Activated CD8-positive, alpha-beta memory T cell treated with anti-CD3 and anti-CD28 coated beads, Interleukin-2, amount 10 ng/mL, durations not matched to agents 7 days and 5 days (primary cell): ENCODE measurements at regions not wholly inside any gene's neighbourhood (a gene's known extent, or its start where the extent isn't known, plus 50 kb on each side); places are given as distances from the start of the nearest gene placed in this dataset.

Experiments used
- ATAC-seq: fragments of 150-1000 bp; cut with Tn5 transposase; one replicate; pipeline ENCODE4 v1.10.0; 2021; ENCODE audit warnings: moderate library complexity
- CTCF ChIA-PET: fragments of 350-600 bp; sonication (Branson Sonifier 250); formaldehyde crosslinking; loops from one replicate; lab custom pipeline; 2021; ENCODE audit warnings: antibody characterized with exemption; lab: Charles Lee
- DNase-seq: peaks from one replicate; pipeline ENCODE4 v3.0.0-alpha.2; 2020
- H3K27ac Mint-ChIP-seq: one replicate; pipeline ENCODE4 v1.8.0; 2021; ENCODE audit warnings: mild to moderate bottlenecking, mixed read lengths
- H3K27me3 Mint-ChIP-seq: one replicate; pipeline ENCODE4 v1.8.0; 2021; ENCODE audit warnings: mixed read lengths
- H3K36me3 Mint-ChIP-seq: one replicate; pipeline ENCODE4 v1.8.0; 2021; ENCODE audit warnings: mild to moderate bottlenecking, mixed read lengths
- H3K4me1 Mint-ChIP-seq: one replicate; pipeline ENCODE4 v1.8.0; 2021; ENCODE audit warnings: mixed read lengths
- H3K4me3 Mint-ChIP-seq: one replicate; pipeline ENCODE4 v1.8.0; 2021; ENCODE audit warnings: mild to moderate bottlenecking, moderate library complexity, mixed read lengths
- H3K9me3 Mint-ChIP-seq: one replicate; pipeline ENCODE4 v1.8.0; 2022; ENCODE audit warnings: low read depth, mixed read lengths

GRCh38 chr4:60088807-60089486, 1111.2 kb upstream of the ADGRL3 start:
- CTCF ChIA-PET = no interaction called here
- Mint-ChIP-seq H3K27me3 (no peaks in the 10 kb centered on the region), H3K4me1 (no peaks in the 10 kb centered on the region), H3K27ac (no peak overlapping the region), H3K9me3 (peaks cover 3% of the 10 kb centered on the region), H3K36me3 (no peaks in the 10 kb centered on the region), H3K4me3 (no peak overlapping the region)
- no peak for DNase-seq
- no peak for ATAC-seq

GRCh38 chr4:60089546-60090273, 1110.4 kb upstream of the ADGRL3 start:
- no peaks in the 10 kb centered on the region for H3K27me3 Mint-ChIP-seq
- H3K27ac Mint-ChIP-seq = no peak overlapping the region
- no peak for ATAC-seq
- peaks cover 3% of the 10 kb centered on the region for H3K9me3 Mint-ChIP-seq
- H3K4me1 Mint-ChIP-seq = no peaks in the 10 kb centered on the region
- CTCF ChIA-PET = no interaction called here
- no peaks in the 10 kb centered on the region for H3K36me3 Mint-ChIP-seq
- H3K4me3 Mint-ChIP-seq = no peak overlapping the region
- no peak for DNase-seq

- no peaks in the 10 kb centered on the region for H3K27me3 Mint-ChIP-seq
- H3K9me3 Mint-ChIP-seq = no peaks in the 10 kb centered on the region
- DNase-seq (no peak), ATAC-seq (no peak)
- no peaks in the 10 kb centered on the region for H3K36me3 Mint-ChIP-seq
- H3K27ac Mint-ChIP-seq = no peak overlapping the region
- H3K4me1 Mint-ChIP-seq = no peaks in the 10 kb centered on the region
- no peak overlapping the region for H3K4me3 Mint-ChIP-seq
- CTCF ChIA-PET = no interaction called here
Measured at GRCh38 chr4:60096676-60097075, 1103.5 kb upstream of the ADGRL3 start.

- Mint-ChIP-seq H3K27ac (no peak overlapping the region), H3K36me3 (no peaks in the 10 kb centered on the region), H3K27me3 (no peaks in the 10 kb centered on the region), H3K9me3 (peaks cover 2% of the 10 kb centered on the region), H3K4me1 (no peaks in the 10 kb centered on the region), H3K4me3 (no peak overlapping the region)
- DNase-seq = no peak
- ATAC-seq = no peak
- CTCF ChIA-PET = no interaction called here
Measured at GRCh38 chr4:60116592-60116991, 1083.5 kb upstream of the ADGRL3 start.

GRCh38 chr4:60117726-60118323, 1082.3 kb upstream of the ADGRL3 start:
- peaks cover 2% of the 10 kb centered on the region for H3K9me3 Mint-ChIP-seq
- no peaks in the 10 kb centered on the region for H3K4me1 Mint-ChIP-seq
- no peak for ATAC-seq
- no peaks in the 10 kb centered on the region for H3K36me3 Mint-ChIP-seq
- no peaks in the 10 kb centered on the region for H3K27me3 Mint-ChIP-seq
- no peak for DNase-seq
- CTCF ChIA-PET = no interaction called here
- no peak overlapping the region for H3K27ac Mint-ChIP-seq
- H3K4me3 Mint-ChIP-seq = no peak overlapping the region

GRCh38 chr4:60122820-60123219, 1077.3 kb upstream of the ADGRL3 start:
- CTCF ChIA-PET = no interaction called here
- Mint-ChIP-seq H3K9me3 (peaks cover 2% of the 10 kb centered on the region), H3K4me3 (no peak overlapping the region), H3K27me3 (no peaks in the 10 kb centered on the region), H3K36me3 (no peaks in the 10 kb centered on the region), H3K27ac (no peak overlapping the region), H3K4me1 (no peaks in the 10 kb centered on the region)
- ATAC-seq (no peak), DNase-seq (no peak)

- Mint-ChIP-seq H3K9me3 (peaks cover 5% of the 10 kb centered on the region), H3K27me3 (no peaks in the 10 kb centered on the region), H3K4me3 (no peak overlapping the region), H3K36me3 (no peaks in the 10 kb centered on the region), H3K27ac (no peak overlapping the region), H3K4me1 (no peaks in the 10 kb centered on the region)
- CTCF ChIA-PET = no interaction called here
- ATAC-seq (no peak), DNase-seq (no peak)
Measured at GRCh38 chr4:60128888-60129287, 1071.2 kb upstream of the ADGRL3 start.

GRCh38 chr4:60129740-60130139, 1070.4 kb upstream of the ADGRL3 start:
- DNase-seq = no peak
- Mint-ChIP-seq H3K4me3 (no peak overlapping the region), H3K4me1 (no peaks in the 10 kb centered on the region), H3K27ac (no peak overlapping the region), H3K27me3 (no peaks in the 10 kb centered on the region), H3K9me3 (peaks cover 5% of the 10 kb centered on the region), H3K36me3 (no peaks in the 10 kb centered on the region)
- no peak for ATAC-seq
- CTCF ChIA-PET = no interaction called here

- DNase-seq (no peak), ATAC-seq (no peak)
- H3K27me3 Mint-ChIP-seq = no peaks in the 10 kb centered on the region
- no peak overlapping the region for H3K4me3 Mint-ChIP-seq
- CTCF ChIA-PET = no interaction called here
- peaks cover 7% of the 10 kb centered on the region for H3K9me3 Mint-ChIP-seq
- H3K27ac Mint-ChIP-seq = no peak overlapping the region
- no peaks in the 10 kb centered on the region for H3K4me1 Mint-ChIP-seq
- no peaks in the 10 kb centered on the region for H3K36me3 Mint-ChIP-seq
Measured at GRCh38 chr4:60133375-60133774, 1066.8 kb upstream of the ADGRL3 start.

GRCh38 chr4:60134099-60134498, 1066.0 kb upstream of the ADGRL3 start:
- ATAC-seq (no peak), DNase-seq (no peak)
- Mint-ChIP-seq H3K9me3 (peaks cover 7% of the 10 kb centered on the region), H3K4me1 (no peaks in the 10 kb centered on the region), H3K27me3 (no peaks in the 10 kb centered on the region), H3K4me3 (no peak overlapping the region), H3K27ac (no peak overlapping the region), H3K36me3 (no peaks in the 10 kb centered on the region)
- CTCF ChIA-PET = no interaction called here

GRCh38 chr4:60155088-60155487, 1045.0 kb upstream of the ADGRL3 start:
- H3K4me3 Mint-ChIP-seq = no peak overlapping the region
- H3K36me3 Mint-ChIP-seq = no peaks in the 10 kb centered on the region
- ATAC-seq (no peak), DNase-seq (no peak)
- H3K27me3 Mint-ChIP-seq = no peaks in the 10 kb centered on the region
- peaks cover 11% of the 10 kb centered on the region for H3K9me3 Mint-ChIP-seq
- no peak overlapping the region for H3K27ac Mint-ChIP-seq
- CTCF ChIA-PET = no interaction called here
- H3K4me1 Mint-ChIP-seq = no peaks in the 10 kb centered on the region

GRCh38 chr4:60173103-60173502, 1027.0 kb upstream of the ADGRL3 start:
- DNase-seq = no peak
- CTCF ChIA-PET = no interaction called here
- Mint-ChIP-seq H3K36me3 (no peaks in the 10 kb centered on the region), H3K9me3 (peaks cover 2% of the 10 kb centered on the region), H3K27ac (no peak overlapping the region), H3K27me3 (no peaks in the 10 kb centered on the region), H3K4me1 (no peaks in the 10 kb centered on the region), H3K4me3 (no peak overlapping the region)
- no peak for ATAC-seq

GRCh38 chr4:60173718-60174117, 1026.4 kb upstream of the ADGRL3 start:
- Mint-ChIP-seq H3K27ac (no peak overlapping the region), H3K4me1 (no peaks in the 10 kb centered on the region), H3K4me3 (no peak overlapping the region), H3K36me3 (no peaks in the 10 kb centered on the region), H3K27me3 (no peaks in the 10 kb centered on the region), H3K9me3 (peaks cover 2% of the 10 kb centered on the region)
- CTCF ChIA-PET = no interaction called here
- no peak for DNase-seq
- no peak for ATAC-seq

- H3K4me1 Mint-ChIP-seq = no peaks in the 10 kb centered on the region
- no peak overlapping the region for H3K4me3 Mint-ChIP-seq
- no peaks in the 10 kb centered on the region for H3K27me3 Mint-ChIP-seq
- H3K9me3 Mint-ChIP-seq = peaks cover 2% of the 10 kb centered on the region
- no peaks in the 10 kb centered on the region for H3K36me3 Mint-ChIP-seq
- ATAC-seq (no peak), DNase-seq (no peak)
- H3K27ac Mint-ChIP-seq = no peak overlapping the region
- CTCF ChIA-PET = no interaction called here
Measured at GRCh38 chr4:60175241-60175640, 1024.9 kb upstream of the ADGRL3 start.
